AG04450 (cell line): ENCODE measurements at regions not wholly inside any gene's neighbourhood (a gene's known extent, or its start where the extent isn't known, plus 50 kb on each side); places are given as distances from the start of the nearest gene placed in this dataset.

Experiments
- CTCF ChIA-PET: fragments of 300-600, 350-600 bp; formaldehyde crosslinking; extraction: SDS; loops from one replicate; lab custom pipeline; 2022; ENCODE audit warnings: antibody characterized with exemption, inconsistent platforms; lab: Charles Lee
- POLR2A ChIA-PET: fragments of 350-600 bp; formaldehyde crosslinking; extraction: SDS; loops from one replicate; lab custom pipeline; 2021; ENCODE audit warnings: antibody characterized with exemption, inconsistent platforms; lab: Yijun Ruan, JAX
- DNase-seq: peaks from one replicate; pipeline ENCODE4 v3.0.0-alpha.2; 2011; ENCODE audit warnings: low read depth, low spot score
- H3K27ac ChIP-seq: one replicate; pipeline ENCODE4 v1.5.1; 2012; ENCODE audit warnings: low read depth, low read length, control low read depth
- H3K27me3 ChIP-seq: one replicate; pipeline ENCODE4 v1.6.0; 2012; ENCODE audit warnings: low read length; ENCODE audit not compliant: control insufficient read depth, insufficient read depth
- H3K4me3 ChIP-seq: 2 replicates; pipeline ENCODE4 v1.5.1; 2011; ENCODE audit warnings: mild to moderate bottlenecking, low read depth, low read length, control low read depth
- H3K9me3 ChIP-seq: 2 replicates; pipeline ENCODE4 v1.5.1; 2012; ENCODE audit warnings: low read length; ENCODE audit not compliant: control insufficient read depth, insufficient read depth
- TF ChIP-seq, protein P1 (sequence below): IDR thresholded peaks from 2 replicates; pipeline ENCODE4 v1.5.1; 2011; ENCODE audit warnings: low read depth, low read length, control low read depth, inconsistent platforms

DNA sequence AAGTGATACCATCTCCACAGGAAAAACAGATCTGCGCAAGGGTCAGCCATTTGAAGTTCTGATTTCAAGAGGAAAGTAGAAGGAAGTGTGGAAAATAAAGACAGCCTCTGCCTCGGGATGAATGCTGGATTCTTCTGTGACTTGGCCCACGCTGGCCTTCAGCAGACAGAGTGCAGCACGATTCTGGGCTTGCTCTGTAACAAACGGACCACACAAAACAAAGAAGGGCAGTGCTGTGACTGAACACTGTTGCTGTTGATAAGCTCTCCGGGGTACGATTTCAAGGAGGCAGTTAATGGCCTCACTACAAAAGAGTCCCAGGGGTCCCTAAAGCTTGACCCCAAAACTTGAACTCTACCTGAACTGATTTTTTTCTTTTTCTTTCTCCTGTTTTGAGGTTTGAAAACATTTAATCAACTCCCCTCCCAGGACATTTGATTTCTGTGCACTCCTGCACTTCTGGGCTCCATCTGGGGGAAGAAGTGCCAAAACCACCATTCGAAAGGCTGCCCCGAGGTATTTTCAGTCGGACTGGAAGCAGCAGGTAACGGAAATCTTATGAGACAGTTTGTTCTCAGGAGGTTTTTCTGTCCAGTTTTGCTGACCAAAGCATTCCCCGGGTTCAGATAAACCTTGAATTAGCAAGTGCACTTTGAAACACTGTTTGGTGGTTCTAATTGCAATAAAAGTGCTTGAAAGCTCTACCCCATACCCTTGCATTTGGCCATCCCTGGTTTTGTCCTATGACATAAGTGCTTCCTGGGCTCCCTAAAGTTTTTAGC is 189.6 kb downstream of the MYLK4 start:
- H3K27ac ChIP-seq = no peak overlapping the region
- TF ChIP-seq, protein P1, sequence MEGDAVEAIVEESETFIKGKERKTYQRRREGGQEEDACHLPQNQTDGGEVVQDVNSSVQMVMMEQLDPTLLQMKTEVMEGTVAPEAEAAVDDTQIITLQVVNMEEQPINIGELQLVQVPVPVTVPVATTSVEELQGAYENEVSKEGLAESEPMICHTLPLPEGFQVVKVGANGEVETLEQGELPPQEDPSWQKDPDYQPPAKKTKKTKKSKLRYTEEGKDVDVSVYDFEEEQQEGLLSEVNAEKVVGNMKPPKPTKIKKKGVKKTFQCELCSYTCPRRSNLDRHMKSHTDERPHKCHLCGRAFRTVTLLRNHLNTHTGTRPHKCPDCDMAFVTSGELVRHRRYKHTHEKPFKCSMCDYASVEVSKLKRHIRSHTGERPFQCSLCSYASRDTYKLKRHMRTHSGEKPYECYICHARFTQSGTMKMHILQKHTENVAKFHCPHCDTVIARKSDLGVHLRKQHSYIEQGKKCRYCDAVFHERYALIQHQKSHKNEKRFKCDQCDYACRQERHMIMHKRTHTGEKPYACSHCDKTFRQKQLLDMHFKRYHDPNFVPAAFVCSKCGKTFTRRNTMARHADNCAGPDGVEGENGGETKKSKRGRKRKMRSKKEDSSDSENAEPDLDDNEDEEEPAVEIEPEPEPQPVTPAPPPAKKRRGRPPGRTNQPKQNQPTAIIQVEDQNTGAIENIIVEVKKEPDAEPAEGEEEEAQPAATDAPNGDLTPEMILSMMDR = no peak
- POLR2A ChIA-PET = no interaction called here
- H3K4me3 ChIP-seq = no peak overlapping the region
- CTCF ChIA-PET = interaction anchor here (1.5 kb wide), 1 partner anchor 73 kb away, joined by 3 read pairs; no protein-coding TSS in a partner anchor
- H3K9me3 ChIP-seq = peaks cover 4% of the 10 kb centered on the region; the same call in 1 of the 2 replicates
- no peaks in the 10 kb centered on the region for H3K27me3 ChIP-seq
- DNase-seq = no peak

GRCh38 chr6:2560140-2560818 is 190.4 kb downstream of the MYLK4 start:
- Histone ChIP-seq H3K27ac (no peak overlapping the region), H3K4me3 (no peak overlapping the region), H3K9me3 (peaks cover 4% of the 10 kb centered on the region; the same call in 1 of the 2 replicates), H3K27me3 (peaks cover 2% of the 10 kb centered on the region)
- TF ChIP-seq, protein P1 = no peak
- DNase-seq = no peak
- CTCF ChIA-PET = interaction anchor here (1.5 kb wide), 1 partner anchor 74 kb away, joined by 3 read pairs; no protein-coding TSS in a partner anchor
- POLR2A ChIA-PET = no interaction called here

DNA sequence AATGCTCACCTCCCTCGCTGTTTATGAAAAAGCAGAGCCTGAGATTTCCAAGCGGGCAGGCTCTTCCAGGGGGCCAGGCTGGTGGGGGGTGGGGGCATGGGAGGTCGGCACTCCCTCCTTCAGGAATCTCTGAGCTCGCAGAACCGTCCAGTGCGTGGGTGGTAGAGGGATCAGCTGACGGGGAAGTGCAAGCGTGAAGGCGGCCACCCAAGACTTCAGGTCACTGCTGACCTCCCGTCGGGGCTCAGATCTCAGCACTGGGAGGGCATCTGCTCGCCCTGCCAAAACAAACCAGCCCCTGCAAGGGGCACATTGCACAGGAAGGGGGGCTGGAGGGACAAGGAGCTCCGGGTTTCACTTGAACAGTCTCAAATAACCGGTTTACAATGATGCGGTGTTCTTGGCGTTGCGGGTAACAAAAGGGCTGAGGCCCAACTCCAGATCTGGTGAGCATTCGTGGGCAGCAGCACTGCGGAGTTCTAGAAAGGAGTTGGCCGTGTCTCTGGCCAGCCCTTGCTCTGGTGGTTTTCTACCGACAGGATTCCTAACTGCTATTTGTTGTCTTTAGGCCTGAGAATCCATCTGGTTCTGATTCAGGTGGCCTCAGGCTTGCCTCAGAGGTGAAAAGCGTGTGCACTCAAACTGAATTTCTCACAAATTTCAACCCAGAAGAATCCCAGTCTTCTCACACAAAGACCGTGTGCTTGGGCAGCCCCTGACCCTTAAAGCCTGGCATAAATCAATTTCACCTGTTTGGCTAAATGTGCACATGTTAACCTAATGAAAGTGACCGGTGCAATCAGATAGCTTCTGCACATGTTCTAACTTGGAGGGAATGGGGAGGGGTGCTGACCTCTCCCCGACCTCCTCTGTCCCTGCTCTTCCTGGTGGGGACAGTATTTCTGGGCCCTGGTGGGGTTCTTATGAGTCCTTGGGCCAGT is 191.6 kb downstream of the MYLK4 start:
- Histone ChIP-seq H3K4me3 (no peak overlapping the region), H3K27me3 (peaks cover 2% of the 10 kb centered on the region), H3K27ac (no peak overlapping the region), H3K9me3 (peaks cover 4% of the 10 kb centered on the region; the same call in 1 of the 2 replicates)
- ChIA-PET CTCF (no interaction called here), POLR2A (no interaction called here)
- TF ChIP-seq, protein P1 = no peak
- no peak for DNase-seq

GRCh38 chr6:2558098-2558680 is 192.5 kb downstream of the MYLK4 start:
- ChIA-PET CTCF (no interaction called here), POLR2A (no interaction called here)
- Histone ChIP-seq H3K27ac (no peak overlapping the region), H3K4me3 (no peak overlapping the region), H3K27me3 (peaks cover 2% of the 10 kb centered on the region), H3K9me3 (peaks cover 4% of the 10 kb centered on the region; the same call in 1 of the 2 replicates)
- DNase-seq = no peak
- TF ChIP-seq, protein P1 = no peak
